ENCODE measurements at regions not wholly inside any gene's neighbourhood (a gene's known extent, or its start where the extent isn't known, plus 50 kb on each side); places are given as distances from the start of the nearest gene placed in this dataset.
"Not testable (repeated sequence)": the region's sequence is repeated elsewhere in the genome, so short reads cannot be mapped to it uniquely, and the experiment has no call there.

DNA sequence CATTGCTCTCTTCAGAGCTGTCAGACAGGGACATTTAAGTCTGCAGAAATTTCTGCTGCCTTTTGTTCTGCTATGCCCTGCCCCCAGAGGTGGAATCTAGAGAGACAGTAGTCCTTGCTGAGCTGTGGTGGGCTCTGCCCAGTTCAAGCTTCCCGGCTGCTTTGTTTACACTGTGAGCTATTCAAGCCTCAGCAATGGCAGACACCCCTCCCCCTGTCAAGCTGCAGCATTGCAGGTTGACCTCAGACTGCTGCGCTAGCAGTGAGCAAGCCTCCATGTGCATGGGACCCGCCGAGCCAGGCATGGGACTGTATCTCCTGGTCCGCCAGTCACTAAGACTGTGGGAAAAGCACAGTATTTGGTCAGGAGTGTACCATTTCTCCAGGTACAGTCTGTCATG, 53.6 kb upstream of the MAPK10 start:
- CTCF ChIA-PET, POLR2A ChIA-PET: not testable (repeated sequence)

GRCh38 chr4:86414686-86415085, 54.8 kb upstream of the MAPK10 start:
- ChIA-PET POLR2A (no interaction called here), CTCF (interaction anchor here (0.6 kb wide), 1 partner anchor 36 kb away, joined by 3 read pairs; no protein-coding TSS in a partner anchor)

GRCh38 chr4:86416081-86416480, 56.2 kb upstream of the MAPK10 start:
- CTCF ChIA-PET: no interaction called here
- POLR2A ChIA-PET: no interaction called here

DNA sequence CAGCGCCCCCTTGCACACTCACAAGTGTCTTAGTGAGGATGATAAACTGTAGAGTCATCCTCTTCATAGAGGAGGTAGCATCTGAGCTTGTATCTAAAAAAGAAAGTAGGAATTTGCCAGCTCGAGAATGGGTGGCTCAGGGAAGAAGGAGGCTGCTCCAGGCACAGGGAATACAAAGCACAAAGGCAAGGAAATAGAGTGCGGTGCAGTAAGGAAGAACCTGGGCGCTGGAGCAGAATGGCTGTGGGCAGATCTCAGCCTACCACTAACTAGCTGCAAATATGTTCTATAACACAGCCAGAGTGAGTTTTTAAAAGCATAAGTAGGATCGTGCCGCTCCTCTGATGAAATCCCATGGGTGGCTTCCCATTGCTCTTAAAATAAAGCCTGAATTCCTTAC, 61.6 kb upstream of the MAPK10 start:
- ChIA-PET CTCF (no interaction called here), POLR2A (no interaction called here)

- ChIA-PET CTCF (no interaction called here), POLR2A (no interaction called here)
These were observed 71.8 kb upstream of the MAPK10 start for GRCh38 chr4:86431543-86432116.

DNA sequence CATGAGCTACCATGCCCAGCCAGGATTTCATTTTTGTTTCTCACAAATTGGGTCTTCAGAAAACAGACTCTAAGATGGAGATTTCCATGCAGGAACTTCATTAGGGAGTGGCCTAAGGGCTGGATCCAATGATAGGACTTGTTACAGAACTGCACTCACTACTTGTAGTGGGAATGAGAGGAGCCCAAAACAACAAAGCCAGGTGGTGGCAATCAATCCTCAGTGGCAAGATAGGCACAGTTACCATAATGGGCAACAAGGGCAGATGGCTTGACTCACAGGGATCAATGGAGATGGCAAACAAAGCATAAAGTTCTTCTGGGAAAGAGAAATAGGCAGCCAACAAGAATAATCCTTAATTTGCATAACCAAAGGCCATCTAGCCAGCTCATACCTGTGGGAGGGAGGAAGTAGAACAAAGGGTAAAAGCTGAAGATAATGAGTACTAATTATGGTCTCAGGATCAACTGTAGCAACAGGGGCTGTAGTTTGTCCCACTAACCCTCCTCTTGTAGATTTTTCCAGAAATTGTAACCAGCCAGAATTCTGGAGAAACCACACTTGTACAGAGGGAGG, 72.8 kb upstream of the MAPK10 start:
- ChIA-PET CTCF (no interaction called here), POLR2A (no interaction called here)

DNA sequence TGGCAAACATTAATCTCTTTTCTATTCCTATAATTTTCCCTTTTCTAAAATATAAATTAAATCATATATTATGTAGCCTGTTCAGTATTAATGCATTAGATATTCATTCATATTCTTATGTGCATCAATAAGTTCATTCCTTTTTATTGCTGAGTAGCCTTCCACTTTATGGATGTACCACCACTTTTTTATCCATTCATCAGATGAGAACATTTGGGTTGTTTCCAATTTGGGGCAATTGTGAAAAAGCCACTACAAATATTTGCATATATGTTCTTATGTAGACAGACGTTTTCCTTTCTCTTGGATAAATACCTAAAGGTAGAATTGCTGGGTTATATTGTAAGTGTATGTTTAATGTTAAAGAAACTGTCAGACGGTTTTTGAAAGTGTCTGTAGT, 79.4 kb upstream of the MAPK10 start:
- POLR2A ChIA-PET: no interaction called here
- CTCF ChIA-PET: no interaction called here

DNA sequence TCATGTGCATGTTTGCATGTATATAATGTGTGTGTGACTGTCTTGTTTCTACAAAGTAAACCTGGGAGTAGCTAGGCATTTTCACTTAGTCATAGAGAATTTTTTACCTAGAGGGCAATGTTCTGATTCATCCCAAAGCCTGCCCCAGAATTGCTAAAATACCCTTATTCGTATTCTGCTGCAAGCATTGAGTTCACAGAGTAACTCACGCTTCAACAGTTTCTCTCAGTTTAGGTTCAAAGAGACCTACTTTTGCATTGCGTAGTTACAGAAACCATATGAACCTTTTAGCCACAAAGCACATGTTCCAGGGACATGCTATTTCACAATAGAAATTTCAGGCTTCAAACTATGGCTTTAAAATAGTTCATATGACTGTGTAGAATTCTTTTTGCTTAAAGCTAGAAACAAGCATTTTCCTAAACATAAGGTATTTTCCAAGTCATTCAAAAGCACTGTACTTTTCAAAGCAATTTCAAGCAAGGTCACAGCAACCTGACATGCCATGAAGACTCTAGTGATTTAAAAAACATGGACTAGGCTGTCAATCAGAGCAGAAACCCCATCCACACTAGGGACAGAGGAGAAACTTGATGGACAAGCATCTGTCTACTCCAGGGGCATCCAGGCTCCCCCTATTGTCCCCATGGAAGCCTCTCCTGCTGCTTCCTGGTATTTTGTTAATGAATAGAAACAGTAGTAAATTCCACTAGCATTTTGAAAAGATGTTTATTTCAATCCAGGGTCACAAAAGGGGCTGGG, 81.5 kb upstream of the MAPK10 start:
- ChIA-PET POLR2A (no interaction called here), CTCF (no interaction called here)

GRCh38 chr4:86442881-86443280, 83.0 kb upstream of the MAPK10 start:
- ChIA-PET POLR2A (no interaction called here), CTCF (no interaction called here)

DNA sequence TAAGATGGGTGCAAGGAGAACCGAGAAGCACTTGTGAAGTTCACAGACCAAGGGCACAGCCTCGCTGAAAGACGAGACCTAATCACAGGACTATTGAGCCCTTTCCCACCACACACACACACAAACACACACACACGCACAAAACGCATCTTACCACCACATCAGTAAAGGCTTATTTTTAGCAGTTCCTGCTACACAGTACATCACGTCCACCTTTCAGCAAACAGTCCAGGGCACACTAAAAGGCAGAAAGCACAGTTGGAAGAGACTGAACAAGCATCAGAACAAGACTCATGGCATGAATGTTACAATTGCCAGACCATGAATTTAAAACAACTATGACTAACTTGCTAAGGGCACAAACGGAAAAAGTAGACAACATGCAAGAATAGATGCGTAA, 83.6 kb upstream of the MAPK10 start:
- ChIA-PET POLR2A (no interaction called here), CTCF (no interaction called here)

DNA sequence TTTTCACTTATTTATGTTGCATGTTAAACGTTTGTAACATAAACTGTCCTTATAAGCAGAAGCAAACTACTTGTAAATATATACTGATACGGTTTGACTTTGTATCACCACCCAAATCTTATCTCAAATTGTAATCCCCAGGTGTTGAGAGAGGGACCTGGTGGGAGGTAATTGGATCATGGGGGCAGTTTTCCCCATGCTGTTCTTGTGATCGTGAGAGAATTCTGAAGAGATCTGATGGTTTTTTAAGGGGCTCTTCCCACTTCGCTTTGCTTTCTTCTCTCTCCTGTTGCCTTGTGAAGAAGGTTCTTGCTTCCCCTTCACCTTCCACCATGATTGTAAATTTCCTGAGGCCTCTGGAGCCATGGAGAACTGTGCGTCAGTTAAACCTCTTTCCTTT, 87.1 kb upstream of the MAPK10 start:
- ChIA-PET CTCF (no interaction called here), POLR2A (no interaction called here)

DNA sequence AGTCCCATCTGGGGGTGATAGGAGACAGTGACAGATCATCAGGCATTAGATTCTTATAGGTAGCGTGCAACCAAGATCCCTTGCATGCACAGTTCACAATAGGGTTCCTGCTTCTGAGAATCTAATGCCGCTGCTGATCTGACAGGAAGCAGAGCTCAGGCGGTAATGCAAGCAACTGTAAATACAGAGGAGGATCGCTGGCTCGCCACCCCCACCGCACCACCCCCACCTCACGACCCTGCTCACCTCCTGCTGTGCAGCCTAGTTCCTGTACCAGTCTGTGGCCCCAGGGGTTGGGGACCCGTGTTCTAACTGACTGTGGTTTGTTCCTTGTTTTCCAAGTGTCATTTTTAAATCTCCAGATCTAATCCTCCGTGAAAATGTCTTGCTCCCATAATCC, 89.0 kb upstream of the MAPK10 start:
- ChIA-PET CTCF (no interaction called here), POLR2A (no interaction called here)

DNA sequence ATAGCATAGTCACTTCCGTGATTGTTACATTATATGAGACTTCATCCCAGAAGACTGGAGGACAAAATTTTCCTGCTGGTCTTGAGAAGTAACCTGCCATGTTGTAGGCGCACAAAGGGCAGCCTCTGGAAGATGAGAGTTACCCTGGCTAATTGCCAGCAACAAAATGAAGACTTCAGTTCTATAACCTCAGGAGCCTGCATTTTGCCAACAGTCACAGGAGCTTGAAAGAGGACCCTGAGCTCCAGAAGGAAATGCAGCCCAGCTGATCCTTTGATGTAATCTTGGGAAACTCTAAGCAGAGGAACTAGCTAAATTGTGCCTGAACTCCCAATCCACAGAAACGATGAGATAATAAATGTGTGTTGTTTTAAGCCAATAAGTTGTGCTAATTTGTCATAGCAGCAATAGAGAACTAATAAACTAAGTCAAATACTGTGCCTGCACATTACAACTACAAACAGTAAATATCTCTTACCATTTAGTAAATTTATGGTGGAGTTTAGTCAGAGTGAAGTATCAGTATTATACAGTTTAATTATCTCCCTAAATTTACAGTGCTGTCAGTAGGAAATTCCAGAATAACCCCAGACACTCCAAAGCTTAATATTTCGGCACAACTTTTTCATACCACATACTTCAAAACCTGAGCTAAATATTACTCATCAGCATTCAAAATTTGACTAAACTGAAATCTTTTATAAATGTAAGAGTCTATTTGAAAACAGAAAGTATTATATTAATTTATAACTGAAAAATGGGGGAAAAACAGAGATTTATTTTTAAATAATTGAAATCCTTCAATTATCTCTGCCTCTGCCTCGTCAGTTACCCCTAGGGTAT, 90.1 kb upstream of the MAPK10 start:
- POLR2A ChIA-PET: no interaction called here

DNA sequence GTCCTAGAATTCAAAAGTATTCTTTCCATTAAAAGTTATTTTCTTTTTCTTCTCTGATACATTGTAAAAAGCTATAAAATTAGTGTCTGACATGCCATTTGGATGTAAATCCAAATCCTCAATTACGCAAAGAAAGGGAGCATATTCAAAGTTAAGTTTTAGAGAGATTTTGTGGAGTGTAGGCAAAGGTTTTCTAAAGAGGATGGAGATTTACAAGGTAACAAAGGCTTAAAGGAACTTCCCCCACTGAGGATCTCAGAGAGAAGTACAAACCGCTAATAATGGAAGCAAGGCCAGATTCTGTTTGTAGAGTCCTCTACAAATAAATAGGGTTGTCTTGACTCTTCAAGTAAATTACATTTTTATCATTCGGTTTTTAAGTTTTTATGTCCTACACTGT, 91.0 kb upstream of the MAPK10 start:
- POLR2A ChIA-PET: no interaction called here
- CTCF ChIA-PET: no interaction called here

More for the DNA sequence above, 90.1 kb upstream of the MAPK10 start:
- CTCF ChIA-PET: no interaction called here

DNA sequence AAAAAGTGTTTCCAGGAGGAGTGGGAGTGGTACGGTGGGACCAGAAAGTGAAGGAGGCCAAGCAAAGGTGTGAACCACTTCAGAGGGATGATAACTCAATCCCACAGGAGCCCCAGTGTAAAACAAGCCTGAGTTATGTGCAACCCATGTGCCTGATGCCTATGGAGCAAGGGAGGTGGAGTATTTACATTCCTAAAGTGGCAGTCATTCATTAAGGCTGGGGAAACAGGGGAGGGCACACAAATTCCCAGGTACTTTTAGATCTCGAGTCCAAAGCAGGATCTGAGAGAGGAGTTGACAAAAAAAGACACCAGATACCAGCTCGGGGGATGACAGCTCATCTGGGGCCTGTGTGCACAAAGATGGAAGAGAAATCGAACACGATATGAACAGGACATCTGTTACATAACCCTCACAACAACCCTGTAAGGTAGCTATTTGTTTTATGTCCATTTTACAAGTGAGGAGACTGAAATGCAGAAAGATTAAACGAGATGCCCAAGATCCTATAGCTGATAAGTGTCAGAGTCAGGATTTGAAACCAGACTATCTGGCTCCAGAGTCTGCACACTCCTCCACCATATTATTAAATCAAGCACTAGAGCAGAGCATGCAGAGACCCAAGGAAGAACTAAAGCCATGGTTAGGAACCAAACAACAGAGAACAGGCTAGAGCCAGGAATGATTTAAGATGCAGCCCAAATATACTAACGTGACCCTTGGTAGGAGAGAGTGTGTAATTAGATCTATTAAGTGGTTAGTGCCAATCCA, 91.9 kb upstream of the MAPK10 start:
- POLR2A ChIA-PET: no interaction called here
- CTCF ChIA-PET: no interaction called here

DNA sequence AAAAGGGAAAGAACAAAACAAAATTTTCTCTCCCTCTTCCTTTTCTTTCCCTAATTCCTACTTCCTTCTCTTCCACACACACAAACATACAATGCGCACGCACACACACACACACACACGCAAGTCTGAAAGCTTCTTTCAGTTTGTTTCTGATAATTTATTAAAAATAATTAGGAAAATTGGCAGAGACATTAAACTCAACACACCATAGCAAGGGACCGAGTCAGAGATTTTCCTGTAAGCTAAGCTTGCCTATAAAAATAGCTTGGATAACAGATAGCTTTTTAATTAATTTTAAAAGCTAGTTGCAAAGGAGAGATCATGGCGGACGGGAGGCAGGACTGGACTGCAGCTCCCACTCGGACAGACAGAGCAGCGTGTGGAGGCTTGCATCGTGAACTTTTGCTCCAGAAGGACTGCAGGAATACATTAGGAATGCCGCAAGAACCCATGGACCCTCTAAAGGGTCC, 92.6 kb upstream of the MAPK10 start:
- CTCF ChIA-PET: no interaction called here

GRCh38 chr4:86452924-86453531, 93.2 kb upstream of the MAPK10 start:
- ChIA-PET POLR2A (no interaction called here), CTCF (no interaction called here)

More for the DNA sequence above, 92.6 kb upstream of the MAPK10 start:
- POLR2A ChIA-PET: no interaction called here

DNA sequence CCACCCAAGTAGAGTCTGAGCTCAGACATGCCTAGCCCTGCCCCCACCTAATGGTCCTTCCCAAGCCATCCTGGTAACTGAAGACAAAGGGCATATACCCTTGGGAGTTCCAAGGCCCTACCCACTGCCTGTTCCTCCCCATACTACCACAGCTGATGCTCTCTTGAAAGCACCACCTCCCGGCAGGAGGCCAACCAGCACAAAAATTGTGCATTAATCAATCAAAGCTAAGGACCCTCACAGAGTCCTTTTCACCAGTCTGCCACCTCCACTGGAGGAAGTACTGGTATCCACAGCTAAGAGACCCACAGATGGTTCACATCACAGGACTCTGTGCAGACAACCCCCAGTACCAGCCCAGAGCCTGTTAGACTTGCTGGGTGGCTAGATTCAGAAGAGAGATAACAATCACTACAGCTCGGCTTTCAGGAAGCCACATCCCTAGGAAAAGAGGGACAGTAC, 93.8 kb upstream of the MAPK10 start:
- POLR2A ChIA-PET, CTCF ChIA-PET: not testable (repeated sequence)

DNA sequence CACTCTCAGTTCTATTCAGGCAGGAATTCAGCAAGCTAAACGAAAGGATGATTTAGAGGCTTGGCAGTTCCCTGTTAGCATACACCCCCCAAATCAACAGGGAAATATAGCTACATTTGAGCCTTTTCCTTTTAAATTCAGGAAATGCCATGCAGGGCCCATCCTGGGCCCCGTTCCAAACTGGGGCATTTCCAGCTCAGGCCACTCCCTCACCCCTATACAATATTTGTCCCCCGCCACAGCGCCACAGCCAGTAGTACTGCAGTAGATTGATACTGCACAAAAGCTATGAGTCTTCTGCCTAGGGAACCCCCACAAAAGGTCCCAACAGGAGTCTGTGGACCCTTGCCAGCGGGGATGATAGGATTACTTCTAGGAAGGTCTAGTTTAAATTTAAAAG, 102.0 kb upstream of the MAPK10 start:
- CTCF ChIA-PET: no interaction called here
- POLR2A ChIA-PET: no interaction called here
